ENCODE measurements at regions not wholly inside any gene's neighbourhood (a gene's known extent, or its start where the extent isn't known, plus 50 kb on each side); places are given as distances from the start of the nearest gene placed in this dataset.

GRCh38 chr14:43480976-43481375, 1026.1 kb downstream of the FSCB start:
- TF ChIP-seq POLR2A (IDR thresholded peaks at IDR 0.05) (no peak), CTCF (IDR thresholded peaks at IDR 0.05) (no peak)

All from gastroesophageal sphincter (tissue), 3 donors.